Sigmoid colon (tissue), 4 donors: ENCODE measurements at regions not wholly inside any gene's neighbourhood (a gene's known extent, or its start where the extent isn't known, plus 50 kb on each side); places are given as distances from the start of the nearest gene placed in this dataset.

Experiments used
- POLR2AphosphoS5 ChIP-seq, 4 donors: sonication (generic); formaldehyde crosslinking; IDR thresholded peaks; one replicate each; pipeline ENCODE4 v1.6.1; 2017; ENCODE audit warnings: antibody characterized with exemption in 4 of 4
- TF ChIP-seq, protein P1 (sequence below), 4 experiments: fragments of 450-650 bp in 3 of 4; fragments of 200-600 bp in 1 of 4; IDR thresholded peaks; one replicate each; pipeline ENCODE4 v1.5.1; 2016 to 2019; ENCODE audit warnings: antibody characterized with exemption in 4 of 4, mild to moderate bottlenecking in 3 of 4, moderate library complexity in 2 of 4

DNA sequence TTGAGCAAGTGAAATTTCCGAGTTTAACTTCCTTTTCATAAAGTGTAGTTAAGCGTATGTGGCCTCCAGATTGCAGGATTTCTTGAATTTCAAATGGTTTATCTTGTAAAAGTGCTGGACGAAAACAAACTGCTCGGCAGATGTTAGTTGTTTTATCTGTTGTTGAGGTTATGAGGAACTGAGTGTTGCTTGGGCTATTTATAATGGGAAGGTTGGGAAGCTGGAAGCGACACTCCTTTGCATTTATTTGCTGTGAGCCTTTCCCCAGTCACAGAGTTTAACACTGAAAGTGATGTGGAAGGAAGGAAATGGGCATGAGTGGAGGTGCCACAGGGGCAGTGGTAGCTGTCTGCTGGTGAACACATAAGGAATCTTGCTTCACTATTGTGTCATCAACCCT lies 284.9 kb downstream of the PCDH7 start:
- no peak for TF ChIP-seq POLR2AphosphoS5 (IDR thresholded peaks at IDR 0.05)
- TF ChIP-seq, protein P1, sequence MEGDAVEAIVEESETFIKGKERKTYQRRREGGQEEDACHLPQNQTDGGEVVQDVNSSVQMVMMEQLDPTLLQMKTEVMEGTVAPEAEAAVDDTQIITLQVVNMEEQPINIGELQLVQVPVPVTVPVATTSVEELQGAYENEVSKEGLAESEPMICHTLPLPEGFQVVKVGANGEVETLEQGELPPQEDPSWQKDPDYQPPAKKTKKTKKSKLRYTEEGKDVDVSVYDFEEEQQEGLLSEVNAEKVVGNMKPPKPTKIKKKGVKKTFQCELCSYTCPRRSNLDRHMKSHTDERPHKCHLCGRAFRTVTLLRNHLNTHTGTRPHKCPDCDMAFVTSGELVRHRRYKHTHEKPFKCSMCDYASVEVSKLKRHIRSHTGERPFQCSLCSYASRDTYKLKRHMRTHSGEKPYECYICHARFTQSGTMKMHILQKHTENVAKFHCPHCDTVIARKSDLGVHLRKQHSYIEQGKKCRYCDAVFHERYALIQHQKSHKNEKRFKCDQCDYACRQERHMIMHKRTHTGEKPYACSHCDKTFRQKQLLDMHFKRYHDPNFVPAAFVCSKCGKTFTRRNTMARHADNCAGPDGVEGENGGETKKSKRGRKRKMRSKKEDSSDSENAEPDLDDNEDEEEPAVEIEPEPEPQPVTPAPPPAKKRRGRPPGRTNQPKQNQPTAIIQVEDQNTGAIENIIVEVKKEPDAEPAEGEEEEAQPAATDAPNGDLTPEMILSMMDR (IDR thresholded peaks at IDR 0.05): no peak
